ENCODE measurements at regions not wholly inside any gene's neighbourhood (a gene's known extent, or its start where the extent isn't known, plus 50 kb on each side); places are given as distances from the start of the nearest gene placed in this dataset.

DNA sequence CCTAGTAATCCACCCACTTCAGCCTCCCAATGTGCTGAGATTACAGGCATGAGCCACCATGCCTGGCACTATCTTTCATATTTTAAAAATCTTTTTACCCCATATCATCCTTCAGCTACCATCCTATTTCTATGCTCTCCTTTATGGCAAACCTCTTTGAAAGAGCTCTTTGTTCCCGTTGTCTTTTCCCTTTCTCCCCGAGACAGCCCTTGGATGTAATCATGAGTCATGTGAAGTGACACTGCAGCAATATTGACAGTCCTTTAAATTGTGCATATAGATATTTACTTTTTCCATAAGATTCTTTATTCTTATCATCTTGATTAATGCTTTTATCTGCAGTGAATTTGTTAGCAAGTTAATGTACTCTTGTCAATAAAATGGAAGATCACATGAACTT is 286.6 kb downstream of the ANKRD7 start:
- no peaks in the 10 kb centered on the region for H3K27me3 ChIP-seq (replicated peaks; ENCODE audit: insufficient read depth)
- no peak for TF ChIP-seq POLR2A (IDR thresholded peaks at IDR 0.05)
- TF ChIP-seq, protein P1, sequence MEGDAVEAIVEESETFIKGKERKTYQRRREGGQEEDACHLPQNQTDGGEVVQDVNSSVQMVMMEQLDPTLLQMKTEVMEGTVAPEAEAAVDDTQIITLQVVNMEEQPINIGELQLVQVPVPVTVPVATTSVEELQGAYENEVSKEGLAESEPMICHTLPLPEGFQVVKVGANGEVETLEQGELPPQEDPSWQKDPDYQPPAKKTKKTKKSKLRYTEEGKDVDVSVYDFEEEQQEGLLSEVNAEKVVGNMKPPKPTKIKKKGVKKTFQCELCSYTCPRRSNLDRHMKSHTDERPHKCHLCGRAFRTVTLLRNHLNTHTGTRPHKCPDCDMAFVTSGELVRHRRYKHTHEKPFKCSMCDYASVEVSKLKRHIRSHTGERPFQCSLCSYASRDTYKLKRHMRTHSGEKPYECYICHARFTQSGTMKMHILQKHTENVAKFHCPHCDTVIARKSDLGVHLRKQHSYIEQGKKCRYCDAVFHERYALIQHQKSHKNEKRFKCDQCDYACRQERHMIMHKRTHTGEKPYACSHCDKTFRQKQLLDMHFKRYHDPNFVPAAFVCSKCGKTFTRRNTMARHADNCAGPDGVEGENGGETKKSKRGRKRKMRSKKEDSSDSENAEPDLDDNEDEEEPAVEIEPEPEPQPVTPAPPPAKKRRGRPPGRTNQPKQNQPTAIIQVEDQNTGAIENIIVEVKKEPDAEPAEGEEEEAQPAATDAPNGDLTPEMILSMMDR (IDR thresholded peaks at IDR 0.05): no peak
- no peak for TF ChIP-seq POLR2AphosphoS5 (IDR thresholded peaks at IDR 0.05)
- no peaks in the 10 kb centered on the region for H3K9me3 ChIP-seq
- no peak for DNase-seq (ENCODE audit: low spot score)
- H3K4me1 ChIP-seq (replicated peaks): no peaks in the 10 kb centered on the region
- 71% methylated on average over 2 of the region's 2 CpGs for WGBS
- H3K36me3 ChIP-seq: no peaks in the 10 kb centered on the region
- H3K27ac ChIP-seq: no peak overlapping the region
- no peak overlapping the region for H3K4me3 ChIP-seq
- intact Hi-C loops (cut with DNase I): no loop called here

DNA sequence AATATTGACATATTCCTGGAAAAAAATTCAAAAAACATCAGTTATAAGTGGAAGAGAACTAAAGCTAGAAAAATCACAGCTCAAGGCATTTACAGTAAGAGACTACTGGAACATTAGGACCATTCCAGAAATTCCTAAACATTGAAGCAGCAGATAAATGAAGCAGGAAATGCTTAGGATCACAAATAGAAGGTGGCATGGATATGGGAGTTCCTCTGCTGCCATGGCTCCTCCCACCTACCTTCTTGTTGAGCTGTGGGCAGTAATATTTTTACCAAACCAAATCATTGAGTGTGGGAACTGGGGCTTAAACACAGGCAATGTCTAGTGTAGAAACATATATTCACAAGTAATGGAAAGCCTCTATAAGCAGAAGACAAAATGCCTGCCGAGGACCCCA is 292.8 kb downstream of the ANKRD7 start:
- H3K36me3 ChIP-seq: no peaks in the 10 kb centered on the region
- H3K27ac ChIP-seq: no peak overlapping the region
- intact Hi-C loops (cut with DNase I): no loop called here
- no peaks in the 10 kb centered on the region for H3K9me3 ChIP-seq
- H3K4me3 ChIP-seq: no peak overlapping the region
- no peaks in the 10 kb centered on the region for H3K27me3 ChIP-seq (replicated peaks; ENCODE audit: insufficient read depth)
- 0% methylated on average over 1 of the region's 1 CpG for WGBS
- no peaks in the 10 kb centered on the region for H3K4me1 ChIP-seq (replicated peaks)
- TF ChIP-seq POLR2A (IDR thresholded peaks at IDR 0.05) (no peak), POLR2AphosphoS5 (IDR thresholded peaks at IDR 0.05) (no peak)
- TF ChIP-seq, protein P1 (IDR thresholded peaks at IDR 0.05): no peak
- no peak for DNase-seq (ENCODE audit: low spot score)

DNA sequence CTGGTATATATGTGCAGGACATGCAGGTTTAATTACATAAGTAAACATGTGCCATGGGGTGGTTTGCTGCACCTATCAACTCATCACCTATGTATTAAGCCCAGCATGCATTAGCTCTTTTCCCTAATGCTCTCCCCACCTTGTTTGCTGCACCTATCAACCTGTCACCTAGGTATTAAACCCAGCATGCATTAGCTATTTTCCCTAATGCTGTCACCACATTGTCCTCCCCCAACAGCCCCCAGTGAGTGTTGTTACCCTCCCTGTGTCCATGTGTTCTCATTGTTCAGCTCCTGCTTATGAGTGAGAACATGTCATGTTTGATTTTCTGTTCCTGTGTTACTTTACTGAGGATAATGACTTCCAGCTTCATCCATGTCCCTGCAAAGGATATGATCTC is 300.5 kb downstream of the ANKRD7 start:
- TF ChIP-seq POLR2AphosphoS5 (IDR thresholded peaks at IDR 0.05): no peak
- TF ChIP-seq, protein P1 (IDR thresholded peaks at IDR 0.05): no peak
- no peak for TF ChIP-seq POLR2A (IDR thresholded peaks at IDR 0.05)
- Histone ChIP-seq H3K9me3 (no peaks in the 10 kb centered on the region), H3K4me3 (no peak overlapping the region), H3K4me1 (replicated peaks) (no peaks in the 10 kb centered on the region), H3K27ac (no peak overlapping the region), H3K36me3 (no peaks in the 10 kb centered on the region), H3K27me3 (replicated peaks; ENCODE audit: insufficient read depth) (no peaks in the 10 kb centered on the region)
- no peak for DNase-seq (ENCODE audit: low spot score)
- intact Hi-C loops (cut with DNase I): no loop called here

DNA sequence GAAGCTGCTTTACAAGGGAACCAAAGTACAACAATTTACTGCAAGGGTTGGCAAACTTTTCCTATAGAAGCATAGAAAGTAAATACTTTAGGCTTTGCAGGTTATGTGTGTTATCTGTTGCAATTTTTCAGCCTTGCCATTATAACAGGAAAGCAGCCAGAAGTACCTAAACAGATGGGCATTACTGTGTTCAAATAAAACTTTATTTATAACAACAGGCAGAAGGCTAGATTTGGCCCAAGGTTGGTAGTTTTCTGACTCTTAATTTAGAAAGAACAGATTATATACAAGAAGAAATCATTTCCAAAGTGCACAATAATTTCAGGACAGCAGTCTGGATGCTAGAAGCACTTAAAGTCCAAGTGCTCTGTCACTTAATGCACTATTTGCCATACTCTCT is 307.1 kb downstream of the ANKRD7 start:
- Histone ChIP-seq H3K4me1 (replicated peaks) (no peaks in the 10 kb centered on the region), H3K4me3 (no peak overlapping the region), H3K27ac (no peak overlapping the region), H3K9me3 (no peaks in the 10 kb centered on the region), H3K27me3 (replicated peaks; ENCODE audit: insufficient read depth) (no peaks in the 10 kb centered on the region), H3K36me3 (no peaks in the 10 kb centered on the region)
- DNase-seq (ENCODE audit: low spot score): no peak
- no peak for TF ChIP-seq POLR2AphosphoS5 (IDR thresholded peaks at IDR 0.05)
- TF ChIP-seq POLR2A (IDR thresholded peaks at IDR 0.05): no peak
- TF ChIP-seq, protein P1 (IDR thresholded peaks at IDR 0.05): no peak
- intact Hi-C loops (cut with DNase I): no loop called here

DNA sequence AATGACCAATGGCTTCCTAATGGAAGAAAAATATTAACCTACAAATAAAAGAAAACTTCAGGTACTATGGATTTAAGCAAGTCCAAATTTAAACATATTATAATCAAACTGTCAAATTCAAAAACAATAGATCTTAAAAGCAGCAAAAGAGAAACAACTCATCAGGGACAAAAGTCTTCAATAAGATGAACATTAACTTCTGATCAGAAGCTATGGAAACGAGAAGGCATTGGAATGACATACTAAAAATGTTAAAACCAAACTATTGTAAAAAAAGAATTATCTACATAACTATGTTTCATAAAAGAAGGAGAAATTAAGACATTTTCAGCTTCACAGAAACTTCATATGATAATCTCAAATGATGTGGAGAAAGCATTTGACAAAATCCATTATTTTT is 334.7 kb downstream of the ANKRD7 start:
- intact Hi-C loops (cut with DNase I): no loop called here
- TF ChIP-seq POLR2A (IDR thresholded peaks at IDR 0.05): no peak
- no peak for TF ChIP-seq POLR2AphosphoS5 (IDR thresholded peaks at IDR 0.05)

More for the DNA sequence above, 334.7 kb downstream of the ANKRD7 start:
- DNase-seq (ENCODE audit: low spot score): no peak
- no peak overlapping the region for H3K4me3 ChIP-seq
- 94% methylated on average over 1 of the region's 1 CpG for WGBS
- H3K36me3 ChIP-seq: no peaks in the 10 kb centered on the region
- H3K9me3 ChIP-seq: no peaks in the 10 kb centered on the region
- H3K27ac ChIP-seq: no peak overlapping the region
- no peaks in the 10 kb centered on the region for H3K4me1 ChIP-seq (replicated peaks)
- H3K27me3 ChIP-seq (replicated peaks; ENCODE audit: insufficient read depth): no peaks in the 10 kb centered on the region
